Colonic mucosa (tissue), 4 donors: ENCODE measurements at regions not wholly inside any gene's neighbourhood (a gene's known extent, or its start where the extent isn't known, plus 50 kb on each side); places are given as distances from the start of the nearest gene placed in this dataset.

ENCODE experiments used
- DNase-seq: peaks from one replicate; pipeline ENCODE4 v3.0.0-alpha.2; 2020
- H3K27ac ChIP-seq: fragments of 200-600 bp; one replicate; pipeline ENCODE4 v1.8.0; 2021
- H3K27me3 ChIP-seq: fragments of 200-600 bp; one replicate; pipeline ENCODE4 v1.8.0; 2021
- H3K36me3 ChIP-seq: fragments of 200-600 bp; one replicate; pipeline ENCODE4 v1.8.0; 2021
- H3K4me1 ChIP-seq: fragments of 200-600 bp; one replicate; pipeline ENCODE4 v1.8.0; 2021; ENCODE audit warnings: mild to moderate bottlenecking
- H3K4me3 ChIP-seq: fragments of 200-600 bp; one replicate; pipeline ENCODE4 v1.8.0; 2021
- H3K9ac ChIP-seq, 2 donors: one replicate each; pipeline ENCODE4 v1.7.0; 2013; ENCODE audit warnings: control low read depth in 2 of 2, low read depth in 2 of 2, low read length in 2 of 2
- H3K9me3 ChIP-seq: fragments of 200-600 bp; one replicate; pipeline ENCODE4 v1.8.0; 2021
- CTCF ChIP-seq: fragments of 200-600 bp; IDR thresholded peaks from one replicate; pipeline ENCODE4 v1.8.0; 2022; ENCODE audit warnings: antibody characterized with exemption, mild to moderate bottlenecking
- intact Hi-C: fragments of 100-400 bp; cut with DNase I; formaldehyde crosslinking; loops from one replicate; pipeline ENCODE4 v1.14.1; 2022
- donor health status: healthy.
- donor health status: DM: no; HTN: no; CAD: no.
- donor health status: DM: no; HTN: no; CAD: no.

GRCh38 chr3:124625074-124625473 is 105.2 kb upstream of the UMPS start:
- no peak overlapping the region for H3K9ac ChIP-seq
- TF ChIP-seq CTCF, result no peak

GRCh38 chr3:124627501-124627908 is 102.7 kb upstream of the UMPS start:
- intact Hi-C loops, result no loop called here
- Histone ChIP-seq H3K9me3 (no peaks in the 10 kb centered on the region), H3K36me3 (no peaks in the 10 kb centered on the region), H3K27me3 (no peaks in the 10 kb centered on the region), H3K9ac (no peak overlapping the region), H3K27ac (no peak overlapping the region), H3K4me3 (no peak overlapping the region), H3K4me1 (no peaks in the 10 kb centered on the region)
- DNase-seq, result no peak
- no peak for TF ChIP-seq CTCF

More at GRCh38 chr3:124625074-124625473, 105.2 kb upstream of the UMPS start:
- Histone ChIP-seq H3K36me3 (no peaks in the 10 kb centered on the region), H3K9me3 (no peaks in the 10 kb centered on the region), H3K27ac (no peak overlapping the region), H3K4me3 (no peak overlapping the region), H3K27me3 (no peaks in the 10 kb centered on the region), H3K4me1 (no peaks in the 10 kb centered on the region)
- intact Hi-C loops, result no loop called here
- no peak for DNase-seq

GRCh38 chr3:124628863-124629262 is 101.4 kb upstream of the UMPS start:
- no peak overlapping the region for H3K27ac ChIP-seq
- no peak for TF ChIP-seq CTCF
- DNase-seq, result no peak
- H3K36me3 ChIP-seq, result no peaks in the 10 kb centered on the region
- no peaks in the 10 kb centered on the region for H3K9me3 ChIP-seq
- H3K4me1 ChIP-seq, result no peaks in the 10 kb centered on the region
- no peak overlapping the region for H3K9ac ChIP-seq
- intact Hi-C loops, result no loop called here
- no peaks in the 10 kb centered on the region for H3K27me3 ChIP-seq
- no peak overlapping the region for H3K4me3 ChIP-seq

- H3K27ac ChIP-seq, result no peak overlapping the region
- no peak overlapping the region for H3K9ac ChIP-seq
- no peaks in the 10 kb centered on the region for H3K36me3 ChIP-seq
- H3K4me1 ChIP-seq, result no peaks in the 10 kb centered on the region
- no peak for TF ChIP-seq CTCF
- no peaks in the 10 kb centered on the region for H3K9me3 ChIP-seq
- intact Hi-C loops, result no loop called here
- DNase-seq, result no peak
- H3K4me3 ChIP-seq, result no peak overlapping the region
- no peaks in the 10 kb centered on the region for H3K27me3 ChIP-seq
These were observed 100.8 kb upstream of the UMPS start for GRCh38 chr3:124629497-124629896.

GRCh38 chr3:124630960-124631359 is 99.3 kb upstream of the UMPS start:
- Histone ChIP-seq H3K9me3 (no peaks in the 10 kb centered on the region), H3K9ac (no peak overlapping the region), H3K27ac (no peak overlapping the region), H3K36me3 (no peaks in the 10 kb centered on the region), H3K27me3 (no peaks in the 10 kb centered on the region), H3K4me1 (no peaks in the 10 kb centered on the region), H3K4me3 (no peak overlapping the region)
- intact Hi-C loops, result no loop called here
- peak; percentile 65 for DNase-seq
- TF ChIP-seq CTCF, result no peak

GRCh38 chr3:124631727-124632126 is 98.5 kb upstream of the UMPS start:
- intact Hi-C loops, result no loop called here
- no peak for DNase-seq
- no peak for TF ChIP-seq CTCF

More at GRCh38 chr3:124631727-124632126, 98.5 kb upstream of the UMPS start:
- H3K4me3 ChIP-seq, result no peak overlapping the region
- H3K4me1 ChIP-seq, result no peaks in the 10 kb centered on the region
- no peak overlapping the region for H3K9ac ChIP-seq
- no peaks in the 10 kb centered on the region for H3K36me3 ChIP-seq
- no peaks in the 10 kb centered on the region for H3K27me3 ChIP-seq
- no peaks in the 10 kb centered on the region for H3K9me3 ChIP-seq
- H3K27ac ChIP-seq, result no peak overlapping the region
